Fibroblast of lung (primary cell): ENCODE measurements at regions not wholly inside any gene's neighbourhood (a gene's known extent, or its start where the extent isn't known, plus 50 kb on each side); places are given as distances from the start of the nearest gene placed in this dataset.
A peak's percentile ranks its signal among the peaks of the same experiment; 100 is the strongest.

ENCODE experiments used
- DNase-seq, 2 donors: peaks; one replicate each; pipeline versions ENCODE4 v3.0.0 to v3.0.0-alpha.2; 2010; ENCODE audit warnings: low read depth in 2 of 2
- H2AFZ ChIP-seq: 2 replicates; pipeline ENCODE4 v1.5.1; 2012; ENCODE audit warnings: low read length, control low read depth, inconsistent platforms
- H3K27ac ChIP-seq: 2 replicates; pipeline ENCODE4 v1.5.1; 2011; ENCODE audit warnings: low read length, control low read depth; ENCODE audit not compliant: insufficient read depth
- H3K27me3 ChIP-seq: 2 replicates; pipeline ENCODE4 v1.5.1; 2011; ENCODE audit warnings: mild to moderate bottlenecking, low read length; ENCODE audit not compliant: control insufficient read depth, insufficient read depth
- H3K36me3 ChIP-seq: 2 replicates; pipeline ENCODE4 v1.5.1; 2011; ENCODE audit warnings: low read length; ENCODE audit not compliant: control insufficient read depth, insufficient read depth
- H3K4me1 ChIP-seq: 2 replicates; pipeline ENCODE4 v1.5.1; 2011; ENCODE audit warnings: low read length; ENCODE audit not compliant: control insufficient read depth, insufficient read depth; ENCODE audit errors: extremely low read depth
- H3K4me2 ChIP-seq: 2 replicates; pipeline ENCODE4 v1.5.1; 2011; ENCODE audit warnings: low read length, control low read depth; ENCODE audit not compliant: insufficient read depth; ENCODE audit errors: extremely low read depth
- H3K4me3 ChIP-seq, 4 experiments: fragments of 200-600 bp in 1 of 4; sonication (generic) in 1 of 4; replicated peaks in 1 of 4; 2 replicates each; pipeline ENCODE4 v1.5.1; 2011 to 2016; ENCODE audit warnings: low read length in 4 of 4, low read depth in 3 of 4, mild to moderate bottlenecking in 3 of 4, control low read depth in 2 of 4, inconsistent platforms in 1 of 4, mixed read lengths in 1 of 4; ENCODE audit not compliant: insufficient read depth in 1 of 4; ENCODE audit errors: control extremely low read depth in 1 of 4
- H3K79me2 ChIP-seq: 2 replicates; pipeline ENCODE4 v1.5.1; 2012; ENCODE audit warnings: mild to moderate bottlenecking, low read length, inconsistent platforms; ENCODE audit not compliant: control insufficient read depth, insufficient read depth
- H3K9ac ChIP-seq: 2 replicates; pipeline ENCODE4 v1.5.1; 2011; ENCODE audit warnings: mild to moderate bottlenecking, low read length, control low read depth; ENCODE audit not compliant: insufficient read depth
- H3K9me3 ChIP-seq: 2 replicates; pipeline ENCODE4 v1.5.1; 2012; ENCODE audit warnings: low read depth, low read length; ENCODE audit not compliant: control insufficient read depth, insufficient read depth
- H4K20me1 ChIP-seq: 2 replicates; pipeline ENCODE4 v1.5.1; 2011; ENCODE audit warnings: low read length; ENCODE audit not compliant: control insufficient read depth, insufficient read depth; ENCODE audit errors: extremely low read depth
- EZH2 ChIP-seq: IDR thresholded peaks from 2 replicates; pipeline ENCODE4 v1.5.1; 2012; ENCODE audit warnings: low read length, control low read depth, mild to moderate bottlenecking; ENCODE audit errors: missing control alignments
- TF ChIP-seq, protein P1 (sequence below), 2 donors: IDR thresholded peaks in 1 of 2; conservative IDR thresholded peaks in 1 of 2; 1 replicate in 1 of 2; 2 replicates in 1 of 2; pipeline ENCODE4 v1.5.1; 2011 to 2012; ENCODE audit warnings: low read length in 2 of 2, control low read depth in 1 of 2, inconsistent platforms in 1 of 2, low read depth in 1 of 2, mild to moderate bottlenecking in 1 of 2

DNA sequence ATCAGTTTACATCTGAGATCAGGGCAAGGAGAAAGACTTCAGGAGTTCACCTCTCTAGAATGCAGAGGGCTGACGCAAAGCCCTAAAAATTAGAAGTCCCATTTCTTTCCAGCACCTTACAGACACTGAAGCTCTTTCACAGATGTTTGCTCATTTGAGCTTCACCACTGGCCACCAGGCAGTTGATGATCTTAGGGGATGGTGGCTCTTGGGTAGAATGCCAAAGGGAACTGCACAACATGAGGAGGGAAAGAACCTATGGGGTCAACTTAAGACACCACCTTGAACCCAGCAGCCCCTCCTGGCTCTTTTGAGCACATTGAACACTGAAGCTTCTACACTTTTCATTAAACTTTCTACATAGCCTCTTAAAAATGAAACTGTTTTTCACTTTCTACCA is 390.3 kb upstream of the CELF2 start:
- H3K4me1 ChIP-seq, result no peaks in the 10 kb centered on the region
- no peaks in the 10 kb centered on the region for H4K20me1 ChIP-seq
- no peak overlapping the region for H3K4me3 ChIP-seq
- no peak overlapping the region for H3K27ac ChIP-seq
- H3K27me3 ChIP-seq, result peaks cover 4% of the 10 kb centered on the region
- H2AFZ ChIP-seq, result no peak overlapping the region
- H3K9me3 ChIP-seq, result no peaks in the 10 kb centered on the region
- DNase-seq, result no peak
- H3K36me3 ChIP-seq, result no peaks in the 10 kb centered on the region
- no peak overlapping the region for H3K9ac ChIP-seq
- TF ChIP-seq EZH2, result no peak
- TF ChIP-seq, protein P1, sequence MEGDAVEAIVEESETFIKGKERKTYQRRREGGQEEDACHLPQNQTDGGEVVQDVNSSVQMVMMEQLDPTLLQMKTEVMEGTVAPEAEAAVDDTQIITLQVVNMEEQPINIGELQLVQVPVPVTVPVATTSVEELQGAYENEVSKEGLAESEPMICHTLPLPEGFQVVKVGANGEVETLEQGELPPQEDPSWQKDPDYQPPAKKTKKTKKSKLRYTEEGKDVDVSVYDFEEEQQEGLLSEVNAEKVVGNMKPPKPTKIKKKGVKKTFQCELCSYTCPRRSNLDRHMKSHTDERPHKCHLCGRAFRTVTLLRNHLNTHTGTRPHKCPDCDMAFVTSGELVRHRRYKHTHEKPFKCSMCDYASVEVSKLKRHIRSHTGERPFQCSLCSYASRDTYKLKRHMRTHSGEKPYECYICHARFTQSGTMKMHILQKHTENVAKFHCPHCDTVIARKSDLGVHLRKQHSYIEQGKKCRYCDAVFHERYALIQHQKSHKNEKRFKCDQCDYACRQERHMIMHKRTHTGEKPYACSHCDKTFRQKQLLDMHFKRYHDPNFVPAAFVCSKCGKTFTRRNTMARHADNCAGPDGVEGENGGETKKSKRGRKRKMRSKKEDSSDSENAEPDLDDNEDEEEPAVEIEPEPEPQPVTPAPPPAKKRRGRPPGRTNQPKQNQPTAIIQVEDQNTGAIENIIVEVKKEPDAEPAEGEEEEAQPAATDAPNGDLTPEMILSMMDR (conservative IDR thresholded peaks at IDR 0.05 in 1 of 2, IDR thresholded peaks at IDR 0.05 in 1 of 2; ENCODE audit: low read depth in 1 of 2, low read length in 2 of 2), result no peak
- no peak overlapping the region for H3K4me2 ChIP-seq
- no peaks in the 10 kb centered on the region for H3K79me2 ChIP-seq

DNA sequence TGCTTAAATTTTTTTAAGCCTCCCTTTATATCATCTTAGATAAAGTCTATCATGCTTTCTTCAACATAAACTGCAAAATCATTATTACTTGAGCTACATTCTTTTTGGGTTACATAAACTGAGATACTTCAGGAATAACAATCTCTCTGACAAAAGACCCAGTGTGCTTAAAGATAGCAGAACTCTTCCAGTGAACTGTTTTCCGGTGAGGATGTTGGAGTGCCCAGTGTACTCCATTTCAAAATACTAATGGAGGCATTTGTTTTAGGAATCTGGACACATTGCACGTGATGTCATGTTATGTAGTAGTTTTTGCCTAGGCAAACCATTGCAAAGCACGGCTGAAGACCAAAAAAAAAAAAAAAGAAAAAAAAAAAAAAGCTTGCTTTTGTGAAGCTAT is 388.2 kb upstream of the CELF2 start:
- no peaks in the 10 kb centered on the region for H3K79me2 ChIP-seq
- no peak overlapping the region for H2AFZ ChIP-seq
- H4K20me1 ChIP-seq, result no peaks in the 10 kb centered on the region
- H3K27me3 ChIP-seq, result peaks cover 4% of the 10 kb centered on the region
- H3K36me3 ChIP-seq, result no peaks in the 10 kb centered on the region
- H3K4me2 ChIP-seq, result no peak overlapping the region
- TF ChIP-seq, protein P1 (conservative IDR thresholded peaks at IDR 0.05 in 1 of 2, IDR thresholded peaks at IDR 0.05 in 1 of 2; ENCODE audit: low read depth in 1 of 2, low read length in 2 of 2), result no peak
- TF ChIP-seq EZH2, result no peak
- H3K9ac ChIP-seq, result no peak overlapping the region
- DNase-seq, result peak; percentile 3 to 18
- no peaks in the 10 kb centered on the region for H3K9me3 ChIP-seq
- H3K4me3 ChIP-seq, result no peak overlapping the region
- H3K27ac ChIP-seq, result no peak overlapping the region
- no peaks in the 10 kb centered on the region for H3K4me1 ChIP-seq

DNA sequence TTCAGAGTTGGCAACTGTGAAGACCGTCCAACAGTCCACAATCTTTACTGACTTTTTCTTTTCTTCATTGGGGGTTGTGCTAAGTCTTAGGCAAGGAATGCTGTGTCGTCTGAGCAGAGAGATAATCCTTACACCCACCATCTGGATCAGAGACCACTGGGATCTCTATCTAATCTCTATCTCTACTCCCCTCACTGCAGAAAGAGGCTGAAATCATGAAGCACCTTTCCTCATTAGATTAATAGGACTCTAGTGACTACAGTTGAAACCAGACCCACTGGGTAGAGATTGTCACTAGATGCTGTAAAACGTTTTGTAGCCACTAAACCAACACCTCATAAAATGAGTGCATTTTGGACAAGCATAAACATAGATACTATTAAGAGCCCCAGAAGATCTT is 387.4 kb upstream of the CELF2 start:
- TF ChIP-seq EZH2, result no peak
- TF ChIP-seq, protein P1 (conservative IDR thresholded peaks at IDR 0.05 in 1 of 2, IDR thresholded peaks at IDR 0.05 in 1 of 2; ENCODE audit: low read depth in 1 of 2, low read length in 2 of 2), result no peak
- H3K9me3 ChIP-seq, result no peaks in the 10 kb centered on the region
- H3K27me3 ChIP-seq, result peaks cover 4% of the 10 kb centered on the region
- no peak for DNase-seq
- H3K4me3 ChIP-seq, result no peak overlapping the region
- H3K27ac ChIP-seq, result no peak overlapping the region
- H3K4me2 ChIP-seq, result no peak overlapping the region
- H3K36me3 ChIP-seq, result no peaks in the 10 kb centered on the region
- H3K9ac ChIP-seq, result no peak overlapping the region
- no peaks in the 10 kb centered on the region for H4K20me1 ChIP-seq
- H2AFZ ChIP-seq, result no peak overlapping the region
- no peaks in the 10 kb centered on the region for H3K4me1 ChIP-seq
- no peaks in the 10 kb centered on the region for H3K79me2 ChIP-seq
